MM.1S (cell line): ENCODE measurements at regions not wholly inside any gene's neighbourhood (a gene's known extent, or its start where the extent isn't known, plus 50 kb on each side); places are given as distances from the start of the nearest gene placed in this dataset.

ENCODE experiments used
- EZH2phosphoT487 ChIP-seq: fragments of 300-600 bp; sonication (generic); IDR thresholded peaks from 2 replicates; pipeline ENCODE4 v1.6.1; 2018; ENCODE audit warnings: antibody characterized with exemption, low read length
- TF ChIP-seq, protein P1 (sequence below): fragments of 300-600 bp; sonication (generic); IDR thresholded peaks from 2 replicates; pipeline ENCODE4 v1.5.1; 2016; ENCODE audit warnings: antibody characterized with exemption, low read length, mixed read lengths

DNA sequence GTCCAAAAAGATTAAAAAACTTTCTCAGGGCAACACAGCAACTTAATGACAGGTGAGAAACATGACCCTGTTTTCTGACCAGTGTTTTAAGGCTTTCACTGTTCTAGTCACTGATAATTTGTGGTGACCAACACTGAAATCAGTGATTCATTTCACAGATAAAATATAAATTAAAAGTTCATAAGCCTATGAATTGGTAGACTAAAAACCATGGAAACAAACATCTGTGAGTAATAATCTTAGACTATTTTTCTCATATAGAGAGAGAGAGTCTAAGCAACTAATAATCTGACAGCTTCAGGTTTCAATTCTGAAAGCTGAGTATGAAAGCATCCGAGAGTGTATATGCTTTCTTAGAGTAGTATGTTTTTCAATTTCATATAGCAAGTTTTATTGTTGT, 536.9 kb downstream of the ADGRL2 start:
- TF ChIP-seq EZH2phosphoT487: no peak
- TF ChIP-seq, protein P1, sequence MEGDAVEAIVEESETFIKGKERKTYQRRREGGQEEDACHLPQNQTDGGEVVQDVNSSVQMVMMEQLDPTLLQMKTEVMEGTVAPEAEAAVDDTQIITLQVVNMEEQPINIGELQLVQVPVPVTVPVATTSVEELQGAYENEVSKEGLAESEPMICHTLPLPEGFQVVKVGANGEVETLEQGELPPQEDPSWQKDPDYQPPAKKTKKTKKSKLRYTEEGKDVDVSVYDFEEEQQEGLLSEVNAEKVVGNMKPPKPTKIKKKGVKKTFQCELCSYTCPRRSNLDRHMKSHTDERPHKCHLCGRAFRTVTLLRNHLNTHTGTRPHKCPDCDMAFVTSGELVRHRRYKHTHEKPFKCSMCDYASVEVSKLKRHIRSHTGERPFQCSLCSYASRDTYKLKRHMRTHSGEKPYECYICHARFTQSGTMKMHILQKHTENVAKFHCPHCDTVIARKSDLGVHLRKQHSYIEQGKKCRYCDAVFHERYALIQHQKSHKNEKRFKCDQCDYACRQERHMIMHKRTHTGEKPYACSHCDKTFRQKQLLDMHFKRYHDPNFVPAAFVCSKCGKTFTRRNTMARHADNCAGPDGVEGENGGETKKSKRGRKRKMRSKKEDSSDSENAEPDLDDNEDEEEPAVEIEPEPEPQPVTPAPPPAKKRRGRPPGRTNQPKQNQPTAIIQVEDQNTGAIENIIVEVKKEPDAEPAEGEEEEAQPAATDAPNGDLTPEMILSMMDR: no peak
